ENCODE measurements at regions not wholly inside any gene's neighbourhood (a gene's known extent, or its start where the extent isn't known, plus 50 kb on each side); places are given as distances from the start of the nearest gene placed in this dataset.
"Not testable (repeated sequence)": the region's sequence is repeated elsewhere in the genome, so short reads cannot be mapped to it uniquely, and the experiment has no call there.

- Histone ChIP-seq H3K4me1 (no peaks in the 10 kb centered on the region), H3K9me3 (no peaks in the 10 kb centered on the region), H3K4me3 (no peak overlapping the region), H3K36me3 (no peaks in the 10 kb centered on the region), H3K27ac (no peak overlapping the region), H3K27me3 (no peaks in the 10 kb centered on the region)
- in situ Hi-C loops (cut with MboI; ENCODE audit: low sequenced_read_pairs in 4 of 4) = no loop called here
- intact Hi-C loops (cut with DNase I; ENCODE audit: low total_unique reads) = no loop called here
- no peak for DNase-seq
- no peak for ATAC-seq
- TF ChIP-seq, protein P1, sequence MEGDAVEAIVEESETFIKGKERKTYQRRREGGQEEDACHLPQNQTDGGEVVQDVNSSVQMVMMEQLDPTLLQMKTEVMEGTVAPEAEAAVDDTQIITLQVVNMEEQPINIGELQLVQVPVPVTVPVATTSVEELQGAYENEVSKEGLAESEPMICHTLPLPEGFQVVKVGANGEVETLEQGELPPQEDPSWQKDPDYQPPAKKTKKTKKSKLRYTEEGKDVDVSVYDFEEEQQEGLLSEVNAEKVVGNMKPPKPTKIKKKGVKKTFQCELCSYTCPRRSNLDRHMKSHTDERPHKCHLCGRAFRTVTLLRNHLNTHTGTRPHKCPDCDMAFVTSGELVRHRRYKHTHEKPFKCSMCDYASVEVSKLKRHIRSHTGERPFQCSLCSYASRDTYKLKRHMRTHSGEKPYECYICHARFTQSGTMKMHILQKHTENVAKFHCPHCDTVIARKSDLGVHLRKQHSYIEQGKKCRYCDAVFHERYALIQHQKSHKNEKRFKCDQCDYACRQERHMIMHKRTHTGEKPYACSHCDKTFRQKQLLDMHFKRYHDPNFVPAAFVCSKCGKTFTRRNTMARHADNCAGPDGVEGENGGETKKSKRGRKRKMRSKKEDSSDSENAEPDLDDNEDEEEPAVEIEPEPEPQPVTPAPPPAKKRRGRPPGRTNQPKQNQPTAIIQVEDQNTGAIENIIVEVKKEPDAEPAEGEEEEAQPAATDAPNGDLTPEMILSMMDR (IDR thresholded peaks at IDR 0.05 in 4 of 5, conservative IDR thresholded peaks at IDR 0.05 in 1 of 5) = no peak
- TF ChIP-seq POLR2A (IDR thresholded peaks at IDR 0.05) = no peak
These were observed 97.4 kb downstream of the EMB start for GRCh38 chr5:50343715-50344114.

DNA sequence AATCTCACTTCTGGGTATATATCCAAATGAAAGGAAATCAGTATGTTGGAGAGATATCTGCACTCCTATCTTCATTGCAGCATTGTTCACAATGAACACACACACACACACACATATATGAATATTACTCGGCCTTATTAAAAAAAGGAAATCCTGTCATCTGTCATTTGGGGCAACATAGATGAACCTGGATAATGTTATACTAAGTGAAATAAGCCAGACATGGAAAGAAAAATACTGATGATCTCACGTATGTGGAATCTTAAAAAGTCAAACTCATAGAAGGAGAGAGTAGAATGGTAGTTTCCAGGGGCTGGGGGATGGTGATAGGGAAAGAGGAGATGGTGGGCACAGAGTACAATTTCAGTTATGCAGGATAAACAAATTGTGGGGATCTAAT lies 100.3 kb downstream of the EMB start:
- DNase-seq = no peak
- Histone ChIP-seq H3K4me1 (no peaks in the 10 kb centered on the region), H3K27ac (no peak overlapping the region), H3K27me3 (no peaks in the 10 kb centered on the region), H3K9me3 (no peaks in the 10 kb centered on the region), H3K4me3 (no peak overlapping the region), H3K36me3 (no peaks in the 10 kb centered on the region)
- intact Hi-C loops (cut with DNase I; ENCODE audit: low total_unique reads) (no loop called here), in situ Hi-C loops (cut with MboI; ENCODE audit: low sequenced_read_pairs in 4 of 4) (no loop called here)
- no peak for ATAC-seq
- TF ChIP-seq, protein P1 (IDR thresholded peaks at IDR 0.05 in 4 of 5, conservative IDR thresholded peaks at IDR 0.05 in 1 of 5) = no peak
- TF ChIP-seq POLR2A (IDR thresholded peaks at IDR 0.05) = no peak

GRCh38 chr5:50330633-50331032 lies 110.5 kb downstream of the EMB start:
- H3K4me3 ChIP-seq; ATAC-seq; intact Hi-C loops (cut with DNase I; ENCODE audit: low total_unique reads); DNase-seq; in situ Hi-C loops (cut with MboI; ENCODE audit: low sequenced_read_pairs in 4 of 4); H3K27ac ChIP-seq; H3K9me3 ChIP-seq; H3K4me1 ChIP-seq; H3K36me3 ChIP-seq; H3K27me3 ChIP-seq: not testable (repeated sequence)

DNA sequence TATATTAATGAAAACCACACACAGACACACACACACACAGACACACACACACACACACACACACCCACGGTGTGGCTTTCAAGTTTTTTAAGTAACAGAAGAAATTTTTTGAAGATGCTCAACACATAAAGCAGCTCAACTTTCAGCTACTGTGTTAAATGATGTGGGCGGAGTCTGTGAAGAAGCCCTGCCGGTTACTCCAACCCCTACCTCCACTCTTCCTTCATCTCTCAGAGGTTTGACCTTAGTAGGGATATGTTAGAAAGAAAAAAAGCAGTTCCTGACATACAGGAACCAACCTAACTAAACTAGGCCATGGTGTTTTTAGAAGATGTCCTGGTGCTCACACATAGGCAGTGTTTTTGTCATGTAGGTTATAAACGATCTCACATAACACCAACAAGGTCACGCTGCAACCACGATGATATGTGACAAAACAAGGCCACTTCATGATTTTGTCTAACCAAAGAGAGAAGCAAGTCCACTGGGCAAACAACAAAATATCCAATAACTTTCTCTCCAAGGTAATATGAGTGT lies 112.8 kb downstream of the EMB start:
- H3K4me3 ChIP-seq = no peak overlapping the region
- H3K36me3 ChIP-seq = no peaks in the 10 kb centered on the region
- no peaks in the 10 kb centered on the region for H3K27me3 ChIP-seq
- no peak overlapping the region for H3K27ac ChIP-seq
- no peaks in the 10 kb centered on the region for H3K4me1 ChIP-seq
- H3K9me3 ChIP-seq = no peaks in the 10 kb centered on the region
- ATAC-seq (no peak), DNase-seq (no peak)
- in situ Hi-C loops (cut with MboI; ENCODE audit: low sequenced_read_pairs in 4 of 4) (no loop called here), intact Hi-C loops (cut with DNase I; ENCODE audit: low total_unique reads) (no loop called here)
- TF ChIP-seq POLR2A (IDR thresholded peaks at IDR 0.05) = no peak
- TF ChIP-seq, protein P1 (IDR thresholded peaks at IDR 0.05 in 4 of 5, conservative IDR thresholded peaks at IDR 0.05 in 1 of 5) = no peak

GRCh38 chr5:50325237-50325832 lies 115.8 kb downstream of the EMB start:
- no peaks in the 10 kb centered on the region for H3K9me3 ChIP-seq
- no peaks in the 10 kb centered on the region for H3K36me3 ChIP-seq
- H3K27me3 ChIP-seq = no peaks in the 10 kb centered on the region
- H3K4me1 ChIP-seq = no peaks in the 10 kb centered on the region
- H3K27ac ChIP-seq = no peak overlapping the region
- intact Hi-C loops (cut with DNase I; ENCODE audit: low total_unique reads) (no loop called here), in situ Hi-C loops (cut with MboI; ENCODE audit: low sequenced_read_pairs in 4 of 4) (no loop called here)
- H3K4me3 ChIP-seq = no peak overlapping the region
- ATAC-seq (no peak), DNase-seq (no peak)
- TF ChIP-seq POLR2A (IDR thresholded peaks at IDR 0.05) = no peak
- TF ChIP-seq, protein P1 (IDR thresholded peaks at IDR 0.05 in 4 of 5, conservative IDR thresholded peaks at IDR 0.05 in 1 of 5) = peak in 3 of 5 experiments; percentile 9 to 51 (median 43)

Measured in gastrocnemius medialis (tissue), 4 donors.